ENCODE measurements at regions not wholly inside any gene's neighbourhood (a gene's known extent, or its start where the extent isn't known, plus 50 kb on each side); places are given as distances from the start of the nearest gene placed in this dataset.

DNA sequence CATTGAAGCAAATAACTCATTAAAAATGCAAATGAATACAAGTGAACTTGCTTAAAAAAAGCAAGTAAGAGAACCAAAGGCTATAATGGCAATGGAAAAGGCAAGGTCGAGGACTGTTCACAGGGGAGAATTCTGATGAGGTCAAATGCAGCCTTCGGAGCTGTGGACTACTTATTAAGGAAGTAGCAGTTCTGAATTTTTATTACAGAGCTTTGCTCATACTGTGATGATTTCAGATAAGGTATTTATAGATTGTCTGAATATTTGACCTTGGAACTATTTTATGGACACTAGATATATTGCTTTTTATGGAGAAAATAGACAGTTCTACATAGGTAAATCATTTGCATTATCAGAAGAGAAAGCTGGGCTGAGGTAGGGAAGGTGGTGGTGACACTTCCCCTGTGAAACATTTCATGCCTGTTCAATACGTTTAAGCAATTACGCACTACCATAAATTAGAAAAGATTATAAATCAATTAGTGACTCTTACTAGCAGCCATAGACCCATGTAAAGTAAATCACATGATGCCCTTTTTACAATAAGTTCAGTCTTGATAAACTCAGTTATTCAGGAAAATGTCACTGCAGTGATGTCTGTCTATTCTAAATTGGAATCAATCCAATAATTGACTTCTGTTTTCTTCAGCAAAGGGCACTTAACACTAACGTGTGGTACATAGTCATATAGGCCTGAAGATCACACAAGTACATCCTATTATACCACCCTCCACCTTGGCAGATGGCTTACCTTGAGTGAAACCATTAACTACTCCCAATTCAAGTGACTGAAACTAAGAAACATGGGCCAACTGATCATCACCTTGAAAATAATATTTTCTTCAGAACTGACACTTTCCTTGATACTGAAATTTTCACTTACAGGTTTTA is 260.0 kb downstream of the KLF12 start:
- no peak overlapping the region for H3K27ac ChIP-seq
- no peak overlapping the region for H3K9ac ChIP-seq
- H3K4me3 ChIP-seq (IDR thresholded peaks at IDR 0.05; ENCODE audit: insufficient read depth, low read depth, low read length), result no peak overlapping the region
- H2AFZ ChIP-seq (ENCODE audit: low read depth), result no peak overlapping the region
- H4K20me1 ChIP-seq (ENCODE audit: insufficient read depth), result no peaks in the 10 kb centered on the region
- TF ChIP-seq, protein P1, sequence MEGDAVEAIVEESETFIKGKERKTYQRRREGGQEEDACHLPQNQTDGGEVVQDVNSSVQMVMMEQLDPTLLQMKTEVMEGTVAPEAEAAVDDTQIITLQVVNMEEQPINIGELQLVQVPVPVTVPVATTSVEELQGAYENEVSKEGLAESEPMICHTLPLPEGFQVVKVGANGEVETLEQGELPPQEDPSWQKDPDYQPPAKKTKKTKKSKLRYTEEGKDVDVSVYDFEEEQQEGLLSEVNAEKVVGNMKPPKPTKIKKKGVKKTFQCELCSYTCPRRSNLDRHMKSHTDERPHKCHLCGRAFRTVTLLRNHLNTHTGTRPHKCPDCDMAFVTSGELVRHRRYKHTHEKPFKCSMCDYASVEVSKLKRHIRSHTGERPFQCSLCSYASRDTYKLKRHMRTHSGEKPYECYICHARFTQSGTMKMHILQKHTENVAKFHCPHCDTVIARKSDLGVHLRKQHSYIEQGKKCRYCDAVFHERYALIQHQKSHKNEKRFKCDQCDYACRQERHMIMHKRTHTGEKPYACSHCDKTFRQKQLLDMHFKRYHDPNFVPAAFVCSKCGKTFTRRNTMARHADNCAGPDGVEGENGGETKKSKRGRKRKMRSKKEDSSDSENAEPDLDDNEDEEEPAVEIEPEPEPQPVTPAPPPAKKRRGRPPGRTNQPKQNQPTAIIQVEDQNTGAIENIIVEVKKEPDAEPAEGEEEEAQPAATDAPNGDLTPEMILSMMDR (conservative IDR thresholded peaks at IDR 0.05; ENCODE audit: low read depth, low read length), result no peak
- H3K79me2 ChIP-seq (ENCODE audit: insufficient read depth, low read depth), result no peaks in the 10 kb centered on the region
- H3K36me3 ChIP-seq (ENCODE audit: insufficient read depth), result no peaks in the 10 kb centered on the region
- H3K4me2 ChIP-seq, result no peak overlapping the region
- no peaks in the 10 kb centered on the region for H3K4me1 ChIP-seq (ENCODE audit: low read depth, poor library complexity, severe bottlenecking)
- no peaks in the 10 kb centered on the region for H3K27me3 ChIP-seq (ENCODE audit: insufficient read depth, low read depth)

DNA sequence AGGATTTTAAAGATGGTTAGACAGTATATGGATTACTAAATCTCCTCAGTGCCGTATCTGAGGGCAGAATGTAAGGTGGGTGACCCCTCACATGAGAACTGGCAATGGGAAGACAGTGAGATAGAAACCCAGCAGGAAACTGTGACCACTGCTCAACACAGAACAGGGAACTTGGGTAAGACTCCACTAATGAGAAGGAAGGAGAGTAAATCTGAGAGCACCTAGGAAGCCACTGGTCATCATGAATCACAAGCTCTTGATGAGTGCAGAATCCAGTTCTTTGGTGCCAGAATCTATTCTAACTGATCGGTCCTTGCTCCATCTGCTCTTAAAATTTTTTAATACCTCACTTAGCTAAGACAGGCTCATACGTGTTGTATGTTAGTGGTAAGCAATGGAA is 261.8 kb downstream of the KLF12 start:
- no peaks in the 10 kb centered on the region for H3K36me3 ChIP-seq (ENCODE audit: insufficient read depth)
- H3K27ac ChIP-seq, result no peak overlapping the region
- TF ChIP-seq, protein P1 (conservative IDR thresholded peaks at IDR 0.05; ENCODE audit: low read depth, low read length), result no peak

DNA sequence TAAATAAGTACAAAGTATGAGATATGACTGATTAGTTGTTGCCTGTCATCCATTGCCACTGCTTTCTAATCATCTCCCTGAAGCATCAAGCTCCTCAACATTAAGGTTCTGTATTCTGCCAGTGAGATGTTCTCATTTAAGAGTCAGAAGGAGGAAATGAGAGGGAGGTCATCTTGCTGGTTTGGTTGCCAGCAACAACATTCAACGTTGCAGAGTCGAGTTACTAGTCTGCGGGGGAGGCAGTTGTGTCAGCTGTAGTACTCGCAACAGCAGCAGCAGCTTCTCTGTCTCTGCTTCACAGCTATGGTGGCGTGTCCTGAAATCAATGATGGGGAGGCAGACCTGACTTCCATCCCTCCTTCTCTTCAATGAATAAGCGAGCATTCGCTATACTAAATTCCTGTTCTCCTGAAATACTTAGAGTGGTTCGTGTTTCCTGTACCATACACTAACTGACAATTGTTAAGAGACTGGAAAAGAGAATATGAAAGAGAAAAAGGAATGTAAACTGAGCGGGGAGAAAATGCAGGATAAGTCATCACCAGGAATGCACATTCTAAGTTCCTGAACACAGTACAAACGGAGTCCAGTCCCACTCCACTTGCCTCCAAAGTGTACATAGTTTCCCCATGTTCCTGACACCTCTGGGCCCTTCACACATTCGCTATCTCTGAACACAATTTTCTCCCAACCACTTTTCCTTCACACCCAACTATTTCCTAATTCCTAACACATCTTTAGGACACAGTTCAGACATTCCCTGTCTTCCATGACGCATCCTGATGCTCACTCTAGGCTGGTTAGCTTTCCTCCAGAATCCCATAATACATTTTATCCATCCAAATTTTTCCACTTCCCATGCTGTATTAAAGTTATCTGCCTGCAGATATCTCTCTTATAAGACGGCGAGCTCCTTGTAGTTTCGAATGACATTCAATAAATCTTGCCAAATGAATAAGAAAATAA is 263.0 kb downstream of the KLF12 start:
- TF ChIP-seq, protein P1 (conservative IDR thresholded peaks at IDR 0.05; ENCODE audit: low read depth, low read length), result no peak
- Histone ChIP-seq H3K9ac (no peak overlapping the region), H3K4me3 (IDR thresholded peaks at IDR 0.05; ENCODE audit: insufficient read depth, low read depth, low read length) (no peak overlapping the region), H3K79me2 (ENCODE audit: insufficient read depth, low read depth) (no peaks in the 10 kb centered on the region), H4K20me1 (ENCODE audit: insufficient read depth) (no peaks in the 10 kb centered on the region), H3K4me2 (no peak overlapping the region), H3K36me3 (ENCODE audit: insufficient read depth) (no peaks in the 10 kb centered on the region), H3K27me3 (ENCODE audit: insufficient read depth, low read depth) (no peaks in the 10 kb centered on the region), H2AFZ (ENCODE audit: low read depth) (no peak overlapping the region), H3K4me1 (ENCODE audit: low read depth, poor library complexity, severe bottlenecking) (no peaks in the 10 kb centered on the region), H3K27ac (no peak overlapping the region)

More for the DNA sequence above, 261.8 kb downstream of the KLF12 start:
- no peak overlapping the region for H3K4me2 ChIP-seq
- no peak overlapping the region for H3K9ac ChIP-seq
- H3K79me2 ChIP-seq (ENCODE audit: insufficient read depth, low read depth), result no peaks in the 10 kb centered on the region
- H3K4me1 ChIP-seq (ENCODE audit: low read depth, poor library complexity, severe bottlenecking), result no peaks in the 10 kb centered on the region
- H2AFZ ChIP-seq (ENCODE audit: low read depth), result no peak overlapping the region
- H4K20me1 ChIP-seq (ENCODE audit: insufficient read depth), result no peaks in the 10 kb centered on the region
- no peaks in the 10 kb centered on the region for H3K27me3 ChIP-seq (ENCODE audit: insufficient read depth, low read depth)
- no peak overlapping the region for H3K4me3 ChIP-seq (IDR thresholded peaks at IDR 0.05; ENCODE audit: insufficient read depth, low read depth, low read length)

DNA sequence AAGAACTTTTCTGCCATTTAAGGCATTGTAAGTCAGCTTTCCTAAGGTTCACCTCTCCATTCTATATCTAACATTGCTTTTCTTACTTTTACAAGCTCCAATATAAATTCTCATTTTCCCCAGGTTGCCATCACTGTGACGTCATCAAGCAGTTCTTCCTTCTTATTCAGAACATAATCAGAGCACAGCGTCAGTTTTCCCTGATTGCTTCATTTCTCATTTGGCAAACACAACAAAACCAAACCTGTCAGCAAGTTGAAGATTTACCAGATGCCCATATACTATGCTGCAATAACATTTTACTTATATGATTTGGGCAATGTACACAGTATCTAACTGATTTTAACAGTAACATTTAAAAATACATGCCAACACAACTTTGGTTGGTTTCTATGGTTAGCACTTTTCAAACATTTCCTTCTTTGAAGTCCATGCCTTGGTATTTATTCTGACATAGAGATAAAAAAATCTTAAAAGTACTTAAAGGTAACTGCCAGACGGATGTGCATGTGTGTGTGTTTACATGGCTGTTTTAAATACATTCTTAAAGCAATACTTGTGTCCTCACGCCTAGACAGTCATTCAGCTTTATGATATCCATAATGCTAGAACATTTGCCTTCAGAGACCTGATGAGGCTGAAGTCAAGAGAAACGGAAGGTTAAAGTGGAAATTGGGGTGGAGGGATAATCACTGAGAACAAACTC is 264.0 kb downstream of the KLF12 start:
- Histone ChIP-seq H3K4me3 (IDR thresholded peaks at IDR 0.05; ENCODE audit: insufficient read depth, low read depth, low read length) (no peak overlapping the region), H2AFZ (ENCODE audit: low read depth) (no peak overlapping the region), H3K36me3 (ENCODE audit: insufficient read depth) (no peaks in the 10 kb centered on the region), H3K4me1 (ENCODE audit: low read depth, poor library complexity, severe bottlenecking) (no peaks in the 10 kb centered on the region), H3K27ac (no peak overlapping the region), H3K4me2 (no peak overlapping the region), H4K20me1 (ENCODE audit: insufficient read depth) (no peaks in the 10 kb centered on the region), H3K79me2 (ENCODE audit: insufficient read depth, low read depth) (no peaks in the 10 kb centered on the region), H3K27me3 (ENCODE audit: insufficient read depth, low read depth) (no peaks in the 10 kb centered on the region), H3K9ac (no peak overlapping the region)
- TF ChIP-seq, protein P1 (conservative IDR thresholded peaks at IDR 0.05; ENCODE audit: low read depth, low read length), result no peak
